Neural cell (in vitro differentiated cells): ENCODE measurements at regions not wholly inside any gene's neighbourhood (a gene's known extent, or its start where the extent isn't known, plus 50 kb on each side); places are given as distances from the start of the nearest gene placed in this dataset.

Experiments
- H2AFZ ChIP-seq: fragments of 200-600, 300-800 bp; sonication (generic), shearing (Covaris generic); 2 replicates; pipeline ENCODE4 v1.6.0; 2014; ENCODE audit warnings: low read depth, mild to moderate bottlenecking, antibody characterized with exemption, low read length, moderate library complexity
- H3F3A ChIP-seq: fragments of 200-600 bp; shearing (Covaris generic); 2 replicates; pipeline ENCODE4 v1.6.1; 2016; ENCODE audit warnings: mild to moderate bottlenecking, moderate library complexity, mixed read lengths, antibody characterized with exemption, low read length; ENCODE audit not compliant: insufficient read depth, poor library complexity, severe bottlenecking
- H3K27ac ChIP-seq: fragments of 200-600, 300-800 bp; sonication (generic), shearing (Covaris generic); 2 replicates; pipeline ENCODE4 v1.5.1; 2014; ENCODE audit warnings: mild to moderate bottlenecking, low read length, moderate library complexity
- H3K27me3 ChIP-seq: fragments of 300-800, 200-600 bp; sonication (generic), shearing (Covaris generic); 2 replicates; pipeline ENCODE4 v1.6.0; 2014; ENCODE audit warnings: mild to moderate bottlenecking, low read depth, low read length, moderate library complexity; ENCODE audit not compliant: insufficient read depth
- H3K36me3 ChIP-seq: fragments of 300-800, 200-600 bp; sonication (generic), shearing (Covaris generic); 2 replicates; pipeline ENCODE4 v1.5.1; 2014; ENCODE audit warnings: mild to moderate bottlenecking, antibody characterized with exemption, low read length, moderate library complexity; ENCODE audit not compliant: insufficient read depth
- H3K4me2 ChIP-seq: fragments of 300-800, 200-600 bp; sonication (generic), shearing (Covaris generic); 2 replicates; pipeline ENCODE4 v1.6.0; 2014; ENCODE audit warnings: mild to moderate bottlenecking, low read length
- H3K4me3 ChIP-seq: fragments of 300-800, 200-600 bp; sonication (generic), shearing (Covaris generic); 2 replicates; pipeline ENCODE4 v1.5.1; 2014; ENCODE audit warnings: mild to moderate bottlenecking, low read length, moderate library complexity
- H3K79me2 ChIP-seq: fragments of 200-600 bp; shearing (Covaris generic); replicated peaks from 2 replicates; pipeline ENCODE4 v1.6.0; 2014; ENCODE audit warnings: mild to moderate bottlenecking, low read length, moderate library complexity; ENCODE audit not compliant: insufficient read depth
- H3K9ac ChIP-seq: fragments of 300-800, 200-600 bp; sonication (generic), shearing (Covaris generic); 2 replicates; pipeline ENCODE4 v1.6.1; 2016; ENCODE audit warnings: mild to moderate bottlenecking, low read length, mixed read lengths
- H3K9me2 ChIP-seq: fragments of 200-600 bp; shearing (Covaris generic); 2 replicates; pipeline ENCODE4 v1.6.1; 2016; ENCODE audit warnings: mild to moderate bottlenecking, low read length, mixed read lengths; ENCODE audit not compliant: insufficient read depth
- H3K9me3 ChIP-seq: fragments of 200-600, 300-800 bp; sonication (generic), shearing (Covaris generic); 2 replicates; pipeline ENCODE4 v1.6.1; 2016; ENCODE audit warnings: mild to moderate bottlenecking, mixed run types, low read length, moderate library complexity, mixed read lengths
- H4K20me1 ChIP-seq: fragments of 200-600 bp; shearing (Covaris generic); 2 replicates; pipeline ENCODE4 v1.6.1; 2016; ENCODE audit warnings: mild to moderate bottlenecking, mixed run types; ENCODE audit not compliant: insufficient read depth
- EP300 ChIP-seq: fragments of 450-650 bp; conservative IDR thresholded peaks from 2 replicates; pipeline ENCODE4 v1.6.1; 2014; ENCODE audit warnings: antibody characterized with exemption, mild to moderate bottlenecking, moderate library complexity; ENCODE audit not compliant: poor library complexity, severe bottlenecking
- EZH2 ChIP-seq: fragments of 200-600, 300-800 bp; shearing (Covaris generic), sonication (generic); IDR thresholded peaks from 2 replicates; pipeline ENCODE4 v1.6.1; 2014; ENCODE audit warnings: antibody characterized with exemption, low read length, borderline replicate concordance, mild to moderate bottlenecking; ENCODE audit not compliant: insufficient read depth, poor library complexity, severe bottlenecking
- MXI1 ChIP-seq: fragments of 450-650 bp; conservative IDR thresholded peaks from 2 replicates; pipeline ENCODE4 v1.6.1; 2014; ENCODE audit warnings: antibody characterized with exemption, mild to moderate bottlenecking; ENCODE audit not compliant: poor library complexity, severe bottlenecking
- POLR2AphosphoS5 ChIP-seq: IDR thresholded peaks from 2 replicates; pipeline ENCODE4 v1.6.1; 2012
- RAD21 ChIP-seq: fragments of 450-650 bp; conservative IDR thresholded peaks from 2 replicates; pipeline ENCODE4 v1.6.1; 2014; ENCODE audit warnings: antibody characterized with exemption, mild to moderate bottlenecking, moderate library complexity
- SMC3 ChIP-seq: fragments of 450-650 bp; conservative IDR thresholded peaks from 2 replicates; pipeline ENCODE4 v1.6.1; 2014; ENCODE audit warnings: antibody characterized with exemption, mild to moderate bottlenecking, moderate library complexity; ENCODE audit not compliant: poor library complexity
- TAF1 ChIP-seq: IDR thresholded peaks from 2 replicates; pipeline ENCODE4 v1.6.1; 2012; ENCODE audit warnings: low read depth
- TF ChIP-seq, protein P1 (sequence below): IDR thresholded peaks from 2 replicates; pipeline ENCODE4 v1.6.1; 2012; ENCODE audit warnings: borderline replicate concordance
- TF ChIP-seq, protein P2 (sequence below): fragments of 450-650 bp; IDR thresholded peaks from 2 replicates; pipeline ENCODE4 v1.5.1; 2014; ENCODE audit warnings: antibody characterized with exemption, mild to moderate bottlenecking, moderate library complexity; ENCODE audit not compliant: poor library complexity, severe bottlenecking

DNA sequence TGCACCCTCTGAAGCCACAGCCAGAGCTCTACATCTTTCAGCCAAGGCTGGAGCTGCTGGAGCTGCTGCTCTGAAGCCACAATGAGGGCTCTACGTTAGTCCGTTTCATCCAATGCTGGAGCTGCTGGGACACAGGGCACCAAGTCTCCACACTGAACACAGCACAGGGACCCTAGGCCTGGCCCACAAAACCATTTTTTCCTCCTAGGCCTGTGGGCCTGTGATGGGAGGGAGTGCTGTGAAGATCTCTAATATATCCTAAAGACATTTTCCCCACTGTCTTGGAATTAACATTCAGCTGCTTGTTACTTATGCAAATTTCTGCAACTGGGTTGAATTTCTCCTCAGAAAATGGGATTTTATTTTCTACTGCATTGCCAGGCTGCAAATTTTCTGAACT is 441.4 kb upstream of the FAT3 start:
- no peaks in the 10 kb centered on the region for H4K20me1 ChIP-seq
- peaks cover 4% of the 10 kb centered on the region for H3K9me3 ChIP-seq
- H2AFZ ChIP-seq: no peak overlapping the region
- H3K9ac ChIP-seq: no peak overlapping the region
- TF ChIP-seq EP300 (no peak), RAD21 (no peak), POLR2AphosphoS5 (no peak), SMC3 (no peak), TAF1 (no peak), MXI1 (no peak), EZH2 (no peak)
- TF ChIP-seq, protein P1, sequence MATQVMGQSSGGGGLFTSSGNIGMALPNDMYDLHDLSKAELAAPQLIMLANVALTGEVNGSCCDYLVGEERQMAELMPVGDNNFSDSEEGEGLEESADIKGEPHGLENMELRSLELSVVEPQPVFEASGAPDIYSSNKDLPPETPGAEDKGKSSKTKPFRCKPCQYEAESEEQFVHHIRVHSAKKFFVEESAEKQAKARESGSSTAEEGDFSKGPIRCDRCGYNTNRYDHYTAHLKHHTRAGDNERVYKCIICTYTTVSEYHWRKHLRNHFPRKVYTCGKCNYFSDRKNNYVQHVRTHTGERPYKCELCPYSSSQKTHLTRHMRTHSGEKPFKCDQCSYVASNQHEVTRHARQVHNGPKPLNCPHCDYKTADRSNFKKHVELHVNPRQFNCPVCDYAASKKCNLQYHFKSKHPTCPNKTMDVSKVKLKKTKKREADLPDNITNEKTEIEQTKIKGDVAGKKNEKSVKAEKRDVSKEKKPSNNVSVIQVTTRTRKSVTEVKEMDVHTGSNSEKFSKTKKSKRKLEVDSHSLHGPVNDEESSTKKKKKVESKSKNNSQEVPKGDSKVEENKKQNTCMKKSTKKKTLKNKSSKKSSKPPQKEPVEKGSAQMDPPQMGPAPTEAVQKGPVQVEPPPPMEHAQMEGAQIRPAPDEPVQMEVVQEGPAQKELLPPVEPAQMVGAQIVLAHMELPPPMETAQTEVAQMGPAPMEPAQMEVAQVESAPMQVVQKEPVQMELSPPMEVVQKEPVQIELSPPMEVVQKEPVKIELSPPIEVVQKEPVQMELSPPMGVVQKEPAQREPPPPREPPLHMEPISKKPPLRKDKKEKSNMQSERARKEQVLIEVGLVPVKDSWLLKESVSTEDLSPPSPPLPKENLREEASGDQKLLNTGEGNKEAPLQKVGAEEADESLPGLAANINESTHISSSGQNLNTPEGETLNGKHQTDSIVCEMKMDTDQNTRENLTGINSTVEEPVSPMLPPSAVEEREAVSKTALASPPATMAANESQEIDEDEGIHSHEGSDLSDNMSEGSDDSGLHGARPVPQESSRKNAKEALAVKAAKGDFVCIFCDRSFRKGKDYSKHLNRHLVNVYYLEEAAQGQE: no peak
- TF ChIP-seq, protein P2, sequence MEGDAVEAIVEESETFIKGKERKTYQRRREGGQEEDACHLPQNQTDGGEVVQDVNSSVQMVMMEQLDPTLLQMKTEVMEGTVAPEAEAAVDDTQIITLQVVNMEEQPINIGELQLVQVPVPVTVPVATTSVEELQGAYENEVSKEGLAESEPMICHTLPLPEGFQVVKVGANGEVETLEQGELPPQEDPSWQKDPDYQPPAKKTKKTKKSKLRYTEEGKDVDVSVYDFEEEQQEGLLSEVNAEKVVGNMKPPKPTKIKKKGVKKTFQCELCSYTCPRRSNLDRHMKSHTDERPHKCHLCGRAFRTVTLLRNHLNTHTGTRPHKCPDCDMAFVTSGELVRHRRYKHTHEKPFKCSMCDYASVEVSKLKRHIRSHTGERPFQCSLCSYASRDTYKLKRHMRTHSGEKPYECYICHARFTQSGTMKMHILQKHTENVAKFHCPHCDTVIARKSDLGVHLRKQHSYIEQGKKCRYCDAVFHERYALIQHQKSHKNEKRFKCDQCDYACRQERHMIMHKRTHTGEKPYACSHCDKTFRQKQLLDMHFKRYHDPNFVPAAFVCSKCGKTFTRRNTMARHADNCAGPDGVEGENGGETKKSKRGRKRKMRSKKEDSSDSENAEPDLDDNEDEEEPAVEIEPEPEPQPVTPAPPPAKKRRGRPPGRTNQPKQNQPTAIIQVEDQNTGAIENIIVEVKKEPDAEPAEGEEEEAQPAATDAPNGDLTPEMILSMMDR: no peak
- H3K79me2 ChIP-seq: no peaks in the 10 kb centered on the region
- H3K36me3 ChIP-seq: no peaks in the 10 kb centered on the region
- H3K27ac ChIP-seq: no peak overlapping the region
- H3F3A ChIP-seq: no peaks in the 10 kb centered on the region
- H3K27me3 ChIP-seq: no peaks in the 10 kb centered on the region
- H3K4me2 ChIP-seq: no peak overlapping the region
- H3K4me3 ChIP-seq: no peak overlapping the region
- no peaks in the 10 kb centered on the region for H3K9me2 ChIP-seq

DNA sequence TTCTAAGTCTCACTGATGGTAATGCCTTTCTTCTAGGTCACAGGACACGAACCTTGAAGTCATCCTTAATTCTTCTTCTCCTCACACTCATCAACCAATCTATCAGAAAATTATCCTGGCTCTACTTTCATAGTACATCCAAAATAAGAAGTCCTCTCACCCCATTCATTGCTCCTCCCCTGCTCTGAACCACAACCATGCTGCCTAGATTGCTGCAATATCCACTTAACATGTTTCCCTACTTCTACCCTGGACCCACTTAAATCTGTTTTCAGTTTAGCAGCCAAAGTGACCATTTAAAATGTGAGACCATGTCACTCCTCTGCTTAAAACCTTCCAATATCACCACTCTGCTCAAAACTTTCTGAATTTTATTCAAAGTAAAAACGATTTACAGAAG is 445.9 kb upstream of the FAT3 start:
- Histone ChIP-seq H3K9me3 (peaks cover 4% of the 10 kb centered on the region), H3F3A (no peaks in the 10 kb centered on the region), H3K9me2 (no peaks in the 10 kb centered on the region), H3K4me2 (no peak overlapping the region), H3K27me3 (no peaks in the 10 kb centered on the region), H3K79me2 (no peaks in the 10 kb centered on the region), H3K9ac (no peak overlapping the region), H4K20me1 (no peaks in the 10 kb centered on the region), H2AFZ (no peak overlapping the region), H3K27ac (no peak overlapping the region), H3K4me3 (no peak overlapping the region), H3K36me3 (no peaks in the 10 kb centered on the region)
- TF ChIP-seq SMC3: no peak
- TF ChIP-seq, protein P1: no peak
